HCT116 (cell line): ENCODE measurements at regions not wholly inside any gene's neighbourhood (a gene's known extent, or its start where the extent isn't known, plus 50 kb on each side); places are given as distances from the start of the nearest gene placed in this dataset.

Experiments used
- ATAC-seq: fragments of 200-7000 bp; cut with Tn5 transposase; 2 replicates; pipeline ENCODE4 v1.9.1; 2020; ENCODE audit warnings: mild to moderate bottlenecking, moderate library complexity
- BruUV-seq: library from RNA; stranded (reverse); fragments of 400-500 nt; replicated peaks from 2 replicates; lab custom pipeline; 2021; lab: Mats Ljungman, UMichigan
- CTCF ChIA-PET: fragments of 300-600 bp; sonication (Branson Sonifier 250); formaldehyde crosslinking; loops from one replicate; lab custom pipeline; 2021; ENCODE audit warnings: antibody characterized with exemption; lab: Charles Lee
- POLR2A ChIA-PET: fragments of 300-600, 350-600 bp; sonication (Branson Sonifier 250); formaldehyde crosslinking; loops from one replicate; lab custom pipeline; 2021; ENCODE audit warnings: antibody characterized with exemption; lab: Charles Lee
- RAD21 ChIA-PET, 2 experiments: fragments of 300-600 bp; sonication (Branson Sonifier 250); formaldehyde crosslinking; loops; one replicate each; lab custom pipeline; 2023; ENCODE audit warnings: low total read pairs in 2 of 2; ENCODE audit not compliant: uncharacterized antibody in 2 of 2, unreplicated experiment in 2 of 2, low non-redundant PET in 1 of 2; lab: Charles Lee
- DNase-seq: peaks from one replicate; pipeline ENCODE4 v3.0.0-alpha.2; 2010; ENCODE audit warnings: low read depth, low spot score
- H2AFZ ChIP-seq: fragments of 200-600 bp; shearing (Covaris generic), sonication (generic); 2 replicates; pipeline ENCODE4 v1.6.1; 2017; ENCODE audit warnings: low read depth, mixed run types, mixed read lengths, antibody characterized with exemption, low read length; ENCODE audit not compliant: poor library complexity, severe bottlenecking
- H3K27ac ChIP-seq: 2 replicates; pipeline ENCODE4 v1.5.1; 2012; ENCODE audit warnings: low read depth, low read length
- H3K27me3 ChIP-seq: fragments of 200-600 bp; sonication (generic); 2 replicates; pipeline ENCODE4 v1.6.1; 2016; ENCODE audit warnings: mixed run types, low read length, mixed read lengths; ENCODE audit not compliant: insufficient read depth
- H3K36me3 ChIP-seq, 2 experiments: fragments of 200-500 bp in 1 of 2; fragments of 200-600 bp in 1 of 2; sonication (Bioruptor generic) in 1 of 2; sonication (generic) in 1 of 2; 2 replicates each; pipeline versions ENCODE4 v1.5.1 to v1.6.1; 2014 to 2016; ENCODE audit warnings: low read length in 2 of 2, inconsistent platforms in 1 of 2, mixed read lengths in 1 of 2, mixed run types in 1 of 2; ENCODE audit not compliant: insufficient read depth in 2 of 2, control insufficient read depth in 1 of 2
- H3K4me1 ChIP-seq, 2 experiments: fragments of 200-600 bp in 1 of 2; sonication (generic) in 1 of 2; 2 replicates each; pipeline versions ENCODE4 v1.5.1 to v1.6.1; 2012 to 2017; ENCODE audit warnings: low read length in 2 of 2, inconsistent platforms in 1 of 2, mild to moderate bottlenecking in 1 of 2, mixed read lengths in 1 of 2, mixed run types in 1 of 2, moderate library complexity in 1 of 2; ENCODE audit not compliant: insufficient read depth in 2 of 2, control insufficient read depth in 1 of 2
- H3K4me2 ChIP-seq: fragments of 200-600 bp; sonication (generic); 2 replicates; pipeline ENCODE4 v1.6.1; 2017; ENCODE audit warnings: mixed run types, low read length, mixed read lengths
- H3K4me3 ChIP-seq, 2 experiments: fragments of 200-600 bp in 1 of 2; sonication (generic) in 1 of 2; replicated peaks in 1 of 2; 2 replicates each; pipeline ENCODE4 v1.5.1; 2011 to 2016; ENCODE audit warnings: low read length in 2 of 2, control low read depth in 1 of 2, low read depth in 1 of 2, mild to moderate bottlenecking in 1 of 2, mixed read lengths in 1 of 2, mixed run types in 1 of 2
- H3K79me2 ChIP-seq: fragments of 200-600 bp; sonication (generic); 2 replicates; pipeline ENCODE4 v1.6.1; 2017; ENCODE audit warnings: mild to moderate bottlenecking, mixed run types, low read length, moderate library complexity, mixed read lengths; ENCODE audit not compliant: insufficient read depth
- H3K9ac ChIP-seq: fragments of 200-600 bp; sonication (generic); 2 replicates; pipeline ENCODE4 v1.6.1; 2016; ENCODE audit warnings: low read length, mixed read lengths
- H3K9me2 ChIP-seq: fragments of 200-600 bp; sonication (generic), shearing (Covaris generic); 2 replicates; pipeline ENCODE4 v1.6.1; 2017; ENCODE audit warnings: mixed run types, mild to moderate bottlenecking, moderate library complexity; ENCODE audit not compliant: insufficient read depth
- H3K9me3 ChIP-seq, 2 experiments: fragments of 200-500 bp in 1 of 2; fragments of 200-600 bp in 1 of 2; sonication (Bioruptor generic) in 1 of 2; sonication (generic) in 1 of 2; 2 replicates each; pipeline ENCODE4 v1.6.1; 2014 to 2017; ENCODE audit warnings: low read length in 2 of 2, mixed read lengths in 2 of 2, inconsistent platforms in 1 of 2, low read depth in 1 of 2, mild to moderate bottlenecking in 1 of 2, mixed run types in 1 of 2, moderate library complexity in 1 of 2; ENCODE audit not compliant: control insufficient read depth in 1 of 2, insufficient read depth in 1 of 2
- H4K20me1 ChIP-seq: fragments of 200-600 bp; sonication (generic), shearing (Covaris generic); 2 replicates; pipeline ENCODE4 v1.6.1; 2017; ENCODE audit warnings: mixed run types, mild to moderate bottlenecking, moderate library complexity; ENCODE audit not compliant: insufficient read depth
- ATF3 ChIP-seq: IDR thresholded peaks from 2 replicates; pipeline ENCODE4 v1.6.1; 2012
- CEBPB ChIP-seq: IDR thresholded peaks from 2 replicates; pipeline ENCODE4 v1.6.1; 2012; ENCODE audit warnings: low read depth
- CTCF ChIP-seq, 3 experiments: fragments of 200-600 bp in 1 of 3; sonication (generic) in 1 of 3; IDR thresholded peaks in 2 of 3; conservative IDR thresholded peaks in 1 of 3; 2 replicates each; pipeline ENCODE4 v1.5.1; 2012 to 2017; ENCODE audit warnings: low read depth in 2 of 3, low read length in 2 of 3, antibody characterized with exemption in 1 of 3, borderline replicate concordance in 1 of 3, control low read depth in 1 of 3, mild to moderate bottlenecking in 1 of 3, mixed read lengths in 1 of 3, mixed run types in 1 of 3, moderate library complexity in 1 of 3; ENCODE audit not compliant: insufficient read depth in 1 of 3
- EGR1 ChIP-seq: IDR thresholded peaks from 2 replicates; pipeline ENCODE4 v1.6.1; 2012; ENCODE audit warnings: low read depth
- EZH2 ChIP-seq: fragments of 200-600 bp; sonication (generic); IDR thresholded peaks from 2 replicates; pipeline ENCODE4 v1.6.1; 2017; ENCODE audit warnings: antibody characterized with exemption, mixed run types
- EZH2phosphoT487 ChIP-seq: fragments of 200-600 bp; IDR thresholded peaks from 2 replicates; pipeline ENCODE4 v1.6.1; 2018; ENCODE audit warnings: antibody characterized with exemption, borderline replicate concordance
- FOSL1 ChIP-seq: IDR thresholded peaks from 2 replicates; pipeline ENCODE4 v1.6.1; 2012; ENCODE audit warnings: low read depth
- JUND ChIP-seq: IDR thresholded peaks from 2 replicates; pipeline ENCODE4 v1.6.1; 2012
- POLR2A ChIP-seq: IDR thresholded peaks from 2 replicates; pipeline ENCODE4 v1.7.0; 2011; ENCODE audit warnings: borderline replicate concordance; ENCODE audit not compliant: insufficient read depth, insufficient read length; ENCODE audit errors: extremely low read depth
- POLR2AphosphoS5 ChIP-seq: IDR thresholded peaks from 2 replicates; pipeline ENCODE4 v1.6.1; 2011; ENCODE audit warnings: mild to moderate bottlenecking, low read depth, low read length, moderate library complexity
- RAD21 ChIP-seq: IDR thresholded peaks from 2 replicates; pipeline ENCODE4 v1.6.1; 2012; ENCODE audit warnings: low read depth, mild to moderate bottlenecking
- SIN3A ChIP-seq: IDR thresholded peaks from 2 replicates; pipeline ENCODE4 v1.6.1; 2012; ENCODE audit warnings: low read depth
- SP1 ChIP-seq: IDR thresholded peaks from 2 replicates; pipeline ENCODE4 v1.6.1; 2012; ENCODE audit warnings: low read depth
- SRF ChIP-seq: IDR thresholded peaks from 2 replicates; pipeline ENCODE4 v1.6.1; 2012; ENCODE audit warnings: low read depth
- TCF7L2 ChIP-seq: IDR thresholded peaks from 2 replicates; pipeline ENCODE4 v1.7.0; 2011; ENCODE audit warnings: borderline replicate concordance, inconsistent platforms; ENCODE audit not compliant: insufficient read depth, insufficient read length; ENCODE audit errors: extremely low read depth
- YY1 ChIP-seq: IDR thresholded peaks from 2 replicates; pipeline ENCODE4 v1.6.1; 2011; ENCODE audit warnings: low read length, low read depth, moderate library complexity, mild to moderate bottlenecking; ENCODE audit not compliant: insufficient replicate concordance; ENCODE audit errors: extremely low read depth
- ZBTB33 ChIP-seq: IDR thresholded peaks from 2 replicates; pipeline ENCODE4 v1.6.1; 2011; ENCODE audit warnings: mild to moderate bottlenecking, low read length, moderate library complexity; ENCODE audit not compliant: insufficient replicate concordance; ENCODE audit errors: extremely low read depth
- ZNF274 ChIP-seq: fragments of 200-500 bp; sonication (Bioruptor generic); IDR thresholded peaks from 2 replicates; pipeline ENCODE4 v1.6.1; 2014; ENCODE audit warnings: mild to moderate bottlenecking, low read depth, low read length, inconsistent platforms
- intact Hi-C: fragments of 100-400 bp; cut with micrococcal nuclease; formaldehyde crosslinking; loops from 2 replicates; pipeline ENCODE4 v1.10.0; 2022
- TF ChIP-seq, protein P1 (sequence below): IDR thresholded peaks from 2 replicates; pipeline ENCODE4 v1.6.1; 2012

- TF ChIP-seq JUND (no peak), ATF3 (no peak), EZH2phosphoT487 (no peak), YY1 (no peak), ZNF274 (no peak), SRF (no peak), POLR2A (no peak), CTCF (IDR thresholded peaks at IDR 0.05 in 2 of 3, conservative IDR thresholded peaks at IDR 0.05 in 1 of 3; ENCODE audit: borderline replicate concordance in 1 of 3, insufficient read depth in 1 of 3, low read depth in 2 of 3, low read length in 2 of 3) (no peak), FOSL1 (no peak), SIN3A (no peak), EZH2 (no peak), CEBPB (no peak), SP1 (no peak), EGR1 (no peak), TCF7L2 (no peak), RAD21 (no peak), POLR2AphosphoS5 (no peak), ZBTB33 (no peak)
- TF ChIP-seq, protein P1, sequence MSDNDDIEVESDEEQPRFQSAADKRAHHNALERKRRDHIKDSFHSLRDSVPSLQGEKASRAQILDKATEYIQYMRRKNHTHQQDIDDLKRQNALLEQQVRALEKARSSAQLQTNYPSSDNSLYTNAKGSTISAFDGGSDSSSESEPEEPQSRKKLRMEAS, result no peak
- TF ChIP-seq, all 23 proteins: peak for 0
- Histone ChIP-seq H3K4me2 (no peak overlapping the region), H3K4me1 (no peaks in the 10 kb centered on the region), H2AFZ (no peak overlapping the region), H3K9me2 (no peaks in the 10 kb centered on the region), H3K79me2 (no peaks in the 10 kb centered on the region), H3K4me3 (no peak overlapping the region), H3K27ac (no peak overlapping the region), H3K9me3 (no peaks in the 10 kb centered on the region), H4K20me1 (no peaks in the 10 kb centered on the region), H3K27me3 (no peaks in the 10 kb centered on the region), H3K9ac (no peak overlapping the region), H3K36me3 (no peaks in the 10 kb centered on the region)
- ATAC-seq, result no peak
- ChIA-PET CTCF (no interaction called here), RAD21 (no interaction called here), POLR2A (no interaction called here)
- no TSS peak for BruUV-seq
- intact Hi-C loops, result no loop called here
- no peak for DNase-seq
These were observed 154.3 kb downstream of the VRK1 start for GRCh38 chr14:96951511-96951910.
